ENCODE measurements at regions not wholly inside any gene's neighbourhood (a gene's known extent, or its start where the extent isn't known, plus 50 kb on each side); places are given as distances from the start of the nearest gene placed in this dataset.

- peak; percentile 50 for DNase-seq (ENCODE audit: low read depth)
- peak; percentile 59 for TF ChIP-seq CTCF (conservative IDR thresholded peaks at IDR 0.05; ENCODE audit: low read depth, low read length)
- H3K4me3 ChIP-seq (ENCODE audit: low read depth, low read length), result no peak overlapping the region
Observed at GRCh38 chr1:82090104-82090503, 289.4 kb downstream of the ADGRL2 start.

GRCh38 chr1:82086739-82087138, 286.0 kb downstream of the ADGRL2 start:
- no peak for TF ChIP-seq CTCF (conservative IDR thresholded peaks at IDR 0.05; ENCODE audit: low read depth, low read length)
- peak; percentile 4 for DNase-seq (ENCODE audit: low read depth)
- H3K4me3 ChIP-seq (ENCODE audit: low read depth, low read length), result no peak overlapping the region

DNA sequence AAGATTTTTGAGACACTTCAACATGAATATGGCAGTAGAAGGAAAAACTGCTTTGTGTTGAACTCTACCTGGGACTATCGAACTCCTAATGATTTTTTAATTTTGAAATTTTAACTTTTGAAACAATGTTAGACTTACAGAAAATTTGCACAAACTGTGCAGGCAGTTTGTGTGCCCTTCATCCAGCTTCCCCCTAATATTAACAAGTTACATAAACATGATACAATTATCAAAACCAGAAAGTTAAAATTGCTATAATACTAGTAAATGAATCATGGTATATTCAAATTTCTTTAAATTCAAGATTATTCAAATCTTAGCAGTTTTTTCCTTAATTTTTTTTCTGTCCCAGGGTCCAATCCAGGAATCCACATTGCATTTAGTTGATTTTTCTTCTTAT, 278.9 kb downstream of the ADGRL2 start:
- no peak for DNase-seq (ENCODE audit: low read depth)

GRCh38 chr1:82073659-82074058, 272.9 kb downstream of the ADGRL2 start:
- TF ChIP-seq CTCF (conservative IDR thresholded peaks at IDR 0.05; ENCODE audit: low read depth, low read length), result no peak
- no peak for DNase-seq (ENCODE audit: low read depth)
- no peak overlapping the region for H3K4me3 ChIP-seq (ENCODE audit: low read depth, low read length)

More for the DNA sequence above, 278.9 kb downstream of the ADGRL2 start:
- TF ChIP-seq CTCF (conservative IDR thresholded peaks at IDR 0.05; ENCODE audit: low read depth, low read length), result no peak
- H3K4me3 ChIP-seq (ENCODE audit: low read depth, low read length), result no peak overlapping the region

DNA sequence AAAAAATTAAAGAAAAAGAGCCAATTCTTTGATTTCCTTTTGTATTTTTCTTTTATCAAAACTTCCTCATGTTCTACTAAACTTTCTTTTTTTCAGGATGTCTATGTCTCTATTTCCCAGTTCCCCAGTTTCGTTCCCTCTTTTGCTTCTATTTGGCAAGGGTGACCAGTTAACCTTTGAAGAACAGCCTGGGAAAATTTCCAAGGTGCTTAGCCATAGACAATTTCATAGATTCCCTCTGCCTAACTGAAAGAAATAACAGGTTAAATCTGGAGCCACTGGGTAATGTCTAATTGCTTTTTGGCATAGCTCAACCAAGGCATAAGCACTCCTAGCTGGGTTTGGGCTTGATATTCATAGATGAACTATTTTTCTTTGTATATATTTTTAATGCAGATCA, 272.3 kb downstream of the ADGRL2 start:
- H3K4me3 ChIP-seq (ENCODE audit: low read depth, low read length), result no peak overlapping the region
- no peak for TF ChIP-seq CTCF (conservative IDR thresholded peaks at IDR 0.05; ENCODE audit: low read depth, low read length)
- no peak for DNase-seq (ENCODE audit: low read depth)

GRCh38 chr1:82065916-82066315, 265.2 kb downstream of the ADGRL2 start:
- no peak for DNase-seq (ENCODE audit: low read depth)
- TF ChIP-seq CTCF (conservative IDR thresholded peaks at IDR 0.05; ENCODE audit: low read depth, low read length), result no peak
- H3K4me3 ChIP-seq (ENCODE audit: low read depth, low read length), result no peak overlapping the region

DNA sequence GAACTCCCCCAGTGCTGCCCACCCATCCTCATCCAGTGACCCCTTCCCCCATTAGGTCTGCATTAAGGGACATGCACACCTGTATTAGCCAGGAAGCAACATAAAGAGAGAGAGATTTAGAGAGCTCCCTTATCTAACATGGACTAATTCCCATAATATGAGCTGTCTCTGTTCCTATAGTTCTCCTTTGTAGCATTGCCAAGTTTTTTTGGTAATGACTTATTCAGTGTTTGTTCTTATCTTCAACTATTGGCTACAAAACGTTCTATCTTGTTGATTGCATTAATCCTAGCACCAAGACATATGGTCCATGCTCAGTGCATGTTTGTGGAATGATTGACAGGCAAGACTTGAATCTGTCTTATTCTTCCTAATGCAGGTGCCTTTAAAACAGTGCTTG, 264.0 kb downstream of the ADGRL2 start:
- DNase-seq (ENCODE audit: low read depth), result peak; percentile 5
- TF ChIP-seq CTCF (conservative IDR thresholded peaks at IDR 0.05; ENCODE audit: low read depth, low read length), result no peak
- H3K4me3 ChIP-seq (ENCODE audit: low read depth, low read length), result no peak overlapping the region
